KMS-11 (cell line): ENCODE measurements at regions not wholly inside any gene's neighbourhood (a gene's known extent, or its start where the extent isn't known, plus 50 kb on each side); places are given as distances from the start of the nearest gene placed in this dataset.

Source experiments
- H2AFZ ChIP-seq: fragments of 200-600 bp; sonication (generic); 2 replicates; pipeline ENCODE4 v1.6.1; 2016; ENCODE audit warnings: antibody characterized with exemption, mixed run types, low read depth
- H3K27ac ChIP-seq: fragments of 200-600 bp; sonication (generic); 2 replicates; pipeline ENCODE4 v1.6.1; 2016; ENCODE audit warnings: mild to moderate bottlenecking, mixed run types
- H3K27me3 ChIP-seq: fragments of 200-600 bp; sonication (generic); 2 replicates; pipeline ENCODE4 v1.6.1; 2017; ENCODE audit warnings: mild to moderate bottlenecking, low read depth, mixed run types, moderate library complexity; ENCODE audit not compliant: insufficient read depth
- H3K36me3 ChIP-seq: fragments of 200-600 bp; sonication (generic); 2 replicates; pipeline ENCODE4 v1.6.1; 2017; ENCODE audit warnings: mild to moderate bottlenecking, mixed run types; ENCODE audit not compliant: insufficient read depth
- H3K4me1 ChIP-seq: fragments of 200-600 bp; sonication (generic); 2 replicates; pipeline ENCODE4 v1.6.1; 2016; ENCODE audit warnings: mild to moderate bottlenecking, low read depth, mixed run types; ENCODE audit not compliant: poor library complexity, severe bottlenecking
- H3K4me2 ChIP-seq: fragments of 200-600 bp; sonication (generic); 2 replicates; pipeline ENCODE4 v1.7.0; 2016; ENCODE audit warnings: mild to moderate bottlenecking, mixed run types
- H3K4me3 ChIP-seq: fragments of 200-600 bp; sonication (generic); IDR thresholded peaks from 2 replicates; pipeline ENCODE4 v1.6.1; 2017; ENCODE audit warnings: low read depth, low read length, mixed read lengths; ENCODE audit not compliant: insufficient read depth
- H3K79me2 ChIP-seq: fragments of 200-600 bp; sonication (generic); 2 replicates; pipeline ENCODE4 v1.6.1; 2016; ENCODE audit warnings: low read depth, mixed run types; ENCODE audit not compliant: insufficient read depth
- H3K9ac ChIP-seq: fragments of 200-600 bp; sonication (generic); 2 replicates; pipeline ENCODE4 v1.6.1; 2016; ENCODE audit warnings: mild to moderate bottlenecking, mixed run types
- H4K20me1 ChIP-seq: fragments of 200-600 bp; sonication (generic); 2 replicates; pipeline ENCODE4 v1.6.1; 2016; ENCODE audit warnings: mild to moderate bottlenecking, mixed run types; ENCODE audit not compliant: insufficient read depth
- TF ChIP-seq, protein P1 (sequence below): fragments of 200-600 bp; sonication (generic); conservative IDR thresholded peaks from 2 replicates; pipeline ENCODE4 v1.6.1; 2017; ENCODE audit warnings: low read depth, mild to moderate bottlenecking, antibody characterized with exemption, low read length, moderate library complexity, mixed read lengths

- H2AFZ ChIP-seq = no peak overlapping the region
- H3K27me3 ChIP-seq = no peaks in the 10 kb centered on the region
- no peaks in the 10 kb centered on the region for H3K79me2 ChIP-seq
- no peak overlapping the region for H3K9ac ChIP-seq
- no peaks in the 10 kb centered on the region for H3K4me1 ChIP-seq
- no peak overlapping the region for H3K4me3 ChIP-seq
- H4K20me1 ChIP-seq = no peaks in the 10 kb centered on the region
- H3K4me2 ChIP-seq = no peak overlapping the region
- no peak overlapping the region for H3K27ac ChIP-seq
- H3K36me3 ChIP-seq = no peaks in the 10 kb centered on the region
- TF ChIP-seq, protein P1, sequence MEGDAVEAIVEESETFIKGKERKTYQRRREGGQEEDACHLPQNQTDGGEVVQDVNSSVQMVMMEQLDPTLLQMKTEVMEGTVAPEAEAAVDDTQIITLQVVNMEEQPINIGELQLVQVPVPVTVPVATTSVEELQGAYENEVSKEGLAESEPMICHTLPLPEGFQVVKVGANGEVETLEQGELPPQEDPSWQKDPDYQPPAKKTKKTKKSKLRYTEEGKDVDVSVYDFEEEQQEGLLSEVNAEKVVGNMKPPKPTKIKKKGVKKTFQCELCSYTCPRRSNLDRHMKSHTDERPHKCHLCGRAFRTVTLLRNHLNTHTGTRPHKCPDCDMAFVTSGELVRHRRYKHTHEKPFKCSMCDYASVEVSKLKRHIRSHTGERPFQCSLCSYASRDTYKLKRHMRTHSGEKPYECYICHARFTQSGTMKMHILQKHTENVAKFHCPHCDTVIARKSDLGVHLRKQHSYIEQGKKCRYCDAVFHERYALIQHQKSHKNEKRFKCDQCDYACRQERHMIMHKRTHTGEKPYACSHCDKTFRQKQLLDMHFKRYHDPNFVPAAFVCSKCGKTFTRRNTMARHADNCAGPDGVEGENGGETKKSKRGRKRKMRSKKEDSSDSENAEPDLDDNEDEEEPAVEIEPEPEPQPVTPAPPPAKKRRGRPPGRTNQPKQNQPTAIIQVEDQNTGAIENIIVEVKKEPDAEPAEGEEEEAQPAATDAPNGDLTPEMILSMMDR = no peak
Measured at GRCh38 chr6:1024587-1024986, 287.3 kb upstream of the FOXQ1 start.

DNA sequence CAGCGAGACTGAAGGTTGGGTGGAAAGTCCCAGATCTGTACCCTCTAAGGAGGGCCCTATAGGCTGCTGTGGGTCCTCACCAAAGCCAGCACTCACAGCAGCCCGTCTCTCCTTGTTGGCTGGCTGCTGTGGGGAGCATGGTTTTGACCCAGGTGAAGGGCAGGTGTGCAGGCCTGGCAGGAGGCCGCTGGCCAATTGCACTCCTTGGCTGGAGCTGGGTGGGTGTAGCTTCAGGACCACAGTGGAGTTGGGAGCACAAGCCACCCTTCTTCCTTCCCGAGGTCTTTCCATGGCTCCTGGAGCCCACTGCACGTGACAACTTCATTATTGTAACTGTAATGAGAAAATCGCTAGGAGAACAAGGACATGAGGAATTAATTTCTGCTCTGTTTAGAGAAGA lies 287.7 kb upstream of the FOXQ1 start:
- Histone ChIP-seq H3K4me1 (no peaks in the 10 kb centered on the region), H3K79me2 (no peaks in the 10 kb centered on the region), H3K9ac (no peak overlapping the region), H3K27me3 (no peaks in the 10 kb centered on the region), H3K36me3 (no peaks in the 10 kb centered on the region), H4K20me1 (no peaks in the 10 kb centered on the region), H3K27ac (no peak overlapping the region), H3K4me3 (no peak overlapping the region), H3K4me2 (no peak overlapping the region), H2AFZ (no peak overlapping the region)
- TF ChIP-seq, protein P1 = no peak

DNA sequence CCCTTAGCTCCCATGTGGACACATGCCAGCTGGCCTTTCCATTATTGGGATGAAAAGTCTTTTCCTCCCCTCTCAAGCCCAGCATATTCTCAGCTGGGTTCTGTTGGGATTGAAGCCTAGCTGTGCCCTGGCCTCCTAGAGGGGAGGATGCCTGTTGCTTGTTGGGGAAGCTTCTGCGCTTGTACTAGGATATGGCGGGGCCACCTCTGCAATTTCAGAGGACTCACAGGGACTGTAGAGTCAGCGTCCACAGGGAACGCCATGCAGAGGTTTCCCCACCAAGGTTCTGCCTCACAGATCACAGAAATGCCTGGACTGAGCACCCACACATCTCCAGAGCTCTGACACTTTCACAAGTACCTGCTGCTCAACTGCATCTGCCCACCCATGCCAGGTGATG lies 288.7 kb upstream of the FOXQ1 start:
- Histone ChIP-seq H3K27ac (no peak overlapping the region), H2AFZ (no peak overlapping the region), H3K36me3 (no peaks in the 10 kb centered on the region), H3K4me3 (no peak overlapping the region), H3K79me2 (no peaks in the 10 kb centered on the region), H3K9ac (no peak overlapping the region), H3K4me1 (no peaks in the 10 kb centered on the region), H4K20me1 (no peaks in the 10 kb centered on the region), H3K27me3 (no peaks in the 10 kb centered on the region), H3K4me2 (no peak overlapping the region)
- TF ChIP-seq, protein P1 = no peak

- Histone ChIP-seq H3K36me3 (no peaks in the 10 kb centered on the region), H3K79me2 (no peaks in the 10 kb centered on the region), H2AFZ (no peak overlapping the region), H3K27ac (no peak overlapping the region), H4K20me1 (no peaks in the 10 kb centered on the region), H3K4me1 (no peaks in the 10 kb centered on the region), H3K4me2 (no peak overlapping the region), H3K9ac (no peak overlapping the region), H3K27me3 (no peaks in the 10 kb centered on the region), H3K4me3 (no peak overlapping the region)
- TF ChIP-seq, protein P1 = no peak
Measured at GRCh38 chr6:1022719-1023118, 289.2 kb upstream of the FOXQ1 start.
